Peyer's patch (tissue), 4 donors: ENCODE measurements at regions not wholly inside any gene's neighbourhood (a gene's known extent, or its start where the extent isn't known, plus 50 kb on each side); places are given as distances from the start of the nearest gene placed in this dataset.

ENCODE experiments used
- CTCF ChIP-seq, 6 experiments: fragments of 450-650 bp in 4 of 6; fragments of 200-600 bp in 2 of 6; sonication (generic) in 1 of 6; IDR thresholded peaks; one replicate each; pipeline ENCODE4 v1.5.1; 2017 to 2019; ENCODE audit warnings: antibody characterized with exemption in 6 of 6, mild to moderate bottlenecking in 3 of 6, moderate library complexity in 1 of 6
- POLR2A ChIP-seq, 2 donors: fragments of 450-650 bp; IDR thresholded peaks; one replicate each; pipeline ENCODE4 v1.5.1; 2017; ENCODE audit warnings: antibody characterized with exemption in 2 of 2, mild to moderate bottlenecking in 2 of 2, moderate library complexity in 2 of 2

- TF ChIP-seq CTCF (IDR thresholded peaks at IDR 0.05) (no peak), POLR2A (IDR thresholded peaks at IDR 0.05) (no peak)
Measured at GRCh38 chr3:154844863-154845262, 235.3 kb upstream of the MME start.
